GM21717 (cell line): ENCODE measurements at regions not wholly inside any gene's neighbourhood (a gene's known extent, or its start where the extent isn't known, plus 50 kb on each side); places are given as distances from the start of the nearest gene placed in this dataset.
"Not testable (repeated sequence)": the region's sequence is repeated elsewhere in the genome, so short reads cannot be mapped to it uniquely, and the experiment has no call there.

Experiments
- ATAC-seq: cut with Tn5 transposase; IDR thresholded peaks from one replicate; pipeline ENCODE4 v1.9.1; 2021; ENCODE audit warnings: mild to moderate bottlenecking, moderate library complexity; ENCODE audit not compliant: unreplicated experiment

GRCh38 chr5:60519372-60519771 lies 180.6 kb downstream of the DEPDC1B start:
- no peak for ATAC-seq

- no peak for ATAC-seq
Observed at GRCh38 chr5:60517850-60518249, 182.1 kb downstream of the DEPDC1B start.

- ATAC-seq = no peak
Observed at GRCh38 chr5:60517094-60517694, 182.8 kb downstream of the DEPDC1B start.

GRCh38 chr5:60516688-60517087 lies 183.3 kb downstream of the DEPDC1B start:
- no peak for ATAC-seq

GRCh38 chr5:60514152-60514551 lies 185.8 kb downstream of the DEPDC1B start:
- peak; percentile 42 for ATAC-seq

- no peak for ATAC-seq
Observed at GRCh38 chr5:60512117-60512516, 187.8 kb downstream of the DEPDC1B start.

- ATAC-seq = no peak
Observed at GRCh38 chr5:60510663-60511062, 189.3 kb downstream of the DEPDC1B start.

GRCh38 chr5:60510049-60510448 lies 189.9 kb downstream of the DEPDC1B start:
- peak; percentile 41 for ATAC-seq

- no peak for ATAC-seq
Observed at GRCh38 chr5:60509519-60509918, 190.4 kb downstream of the DEPDC1B start.

GRCh38 chr5:60507687-60508086 lies 192.3 kb downstream of the DEPDC1B start:
- ATAC-seq = no peak

GRCh38 chr5:60505373-60506171 lies 194.4 kb downstream of the DEPDC1B start:
- no peak for ATAC-seq

- peak; percentile 93 for ATAC-seq
Observed at GRCh38 chr5:60504342-60504741, 195.6 kb downstream of the DEPDC1B start.

GRCh38 chr5:60503771-60504170 lies 196.2 kb downstream of the DEPDC1B start:
- peak; percentile 86 for ATAC-seq

GRCh38 chr5:60497706-60498500 lies 202.1 kb downstream of the DEPDC1B start:
- no peak for ATAC-seq

- no peak for ATAC-seq
Observed at GRCh38 chr5:60495644-60496520, 204.1 kb downstream of the DEPDC1B start.

GRCh38 chr5:60494635-60495034 lies 205.3 kb downstream of the DEPDC1B start:
- ATAC-seq = peak; percentile 49

- ATAC-seq = no peak
Observed at GRCh38 chr5:60494144-60494543, 205.8 kb downstream of the DEPDC1B start.

GRCh38 chr5:60493372-60493771 lies 206.6 kb downstream of the DEPDC1B start:
- ATAC-seq = no peak

- ATAC-seq = no peak
Observed at GRCh38 chr5:60492958-60493357, 207.0 kb downstream of the DEPDC1B start.

GRCh38 chr5:60492358-60492757 lies 207.6 kb downstream of the DEPDC1B start:
- not testable (repeated sequence) for ATAC-seq
